ENCODE measurements at regions not wholly inside any gene's neighbourhood (a gene's known extent, or its start where the extent isn't known, plus 50 kb on each side); places are given as distances from the start of the nearest gene placed in this dataset.

DNA sequence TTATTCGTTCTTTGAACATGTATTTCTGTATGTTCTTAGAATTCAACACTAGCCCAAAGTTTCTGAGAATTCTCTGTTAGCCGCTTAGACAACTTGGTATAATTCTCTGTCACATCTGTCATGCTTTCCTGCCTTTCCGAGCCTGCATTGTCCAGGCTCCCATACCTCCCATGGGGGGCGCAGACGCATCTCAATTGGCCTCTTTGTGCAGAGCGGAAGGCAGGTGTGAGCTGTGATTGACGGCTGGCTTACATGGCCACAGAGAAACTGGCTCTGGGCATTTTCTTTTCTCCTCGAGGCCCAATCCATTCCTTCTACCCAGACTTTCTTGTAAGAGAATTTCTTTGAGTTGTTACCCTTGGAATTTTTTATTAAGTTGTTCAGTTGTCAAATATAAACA lies 132.7 kb upstream of the SESN3 start:
- TF ChIP-seq EZH2phosphoT487 (IDR thresholded peaks at IDR 0.05; ENCODE audit: borderline replicate concordance) (no peak), POLR2AphosphoS5 (IDR thresholded peaks at IDR 0.05; ENCODE audit: low read depth, low read length) (no peak), YY1 (IDR thresholded peaks at IDR 0.05; ENCODE audit: extremely low read depth, insufficient replicate concordance, low read depth, low read length) (no peak), POLR2A (IDR thresholded peaks at IDR 0.05; ENCODE audit: borderline replicate concordance, extremely low read depth, insufficient read depth, insufficient read length) (no peak)
- TF ChIP-seq, protein P1, sequence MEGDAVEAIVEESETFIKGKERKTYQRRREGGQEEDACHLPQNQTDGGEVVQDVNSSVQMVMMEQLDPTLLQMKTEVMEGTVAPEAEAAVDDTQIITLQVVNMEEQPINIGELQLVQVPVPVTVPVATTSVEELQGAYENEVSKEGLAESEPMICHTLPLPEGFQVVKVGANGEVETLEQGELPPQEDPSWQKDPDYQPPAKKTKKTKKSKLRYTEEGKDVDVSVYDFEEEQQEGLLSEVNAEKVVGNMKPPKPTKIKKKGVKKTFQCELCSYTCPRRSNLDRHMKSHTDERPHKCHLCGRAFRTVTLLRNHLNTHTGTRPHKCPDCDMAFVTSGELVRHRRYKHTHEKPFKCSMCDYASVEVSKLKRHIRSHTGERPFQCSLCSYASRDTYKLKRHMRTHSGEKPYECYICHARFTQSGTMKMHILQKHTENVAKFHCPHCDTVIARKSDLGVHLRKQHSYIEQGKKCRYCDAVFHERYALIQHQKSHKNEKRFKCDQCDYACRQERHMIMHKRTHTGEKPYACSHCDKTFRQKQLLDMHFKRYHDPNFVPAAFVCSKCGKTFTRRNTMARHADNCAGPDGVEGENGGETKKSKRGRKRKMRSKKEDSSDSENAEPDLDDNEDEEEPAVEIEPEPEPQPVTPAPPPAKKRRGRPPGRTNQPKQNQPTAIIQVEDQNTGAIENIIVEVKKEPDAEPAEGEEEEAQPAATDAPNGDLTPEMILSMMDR (IDR thresholded peaks at IDR 0.05 in 2 of 3, conservative IDR thresholded peaks at IDR 0.05 in 1 of 3; ENCODE audit: borderline replicate concordance in 1 of 3, insufficient read depth in 1 of 3, low read depth in 2 of 3, low read length in 2 of 3): no peak
- TF ChIP-seq, protein P2, sequence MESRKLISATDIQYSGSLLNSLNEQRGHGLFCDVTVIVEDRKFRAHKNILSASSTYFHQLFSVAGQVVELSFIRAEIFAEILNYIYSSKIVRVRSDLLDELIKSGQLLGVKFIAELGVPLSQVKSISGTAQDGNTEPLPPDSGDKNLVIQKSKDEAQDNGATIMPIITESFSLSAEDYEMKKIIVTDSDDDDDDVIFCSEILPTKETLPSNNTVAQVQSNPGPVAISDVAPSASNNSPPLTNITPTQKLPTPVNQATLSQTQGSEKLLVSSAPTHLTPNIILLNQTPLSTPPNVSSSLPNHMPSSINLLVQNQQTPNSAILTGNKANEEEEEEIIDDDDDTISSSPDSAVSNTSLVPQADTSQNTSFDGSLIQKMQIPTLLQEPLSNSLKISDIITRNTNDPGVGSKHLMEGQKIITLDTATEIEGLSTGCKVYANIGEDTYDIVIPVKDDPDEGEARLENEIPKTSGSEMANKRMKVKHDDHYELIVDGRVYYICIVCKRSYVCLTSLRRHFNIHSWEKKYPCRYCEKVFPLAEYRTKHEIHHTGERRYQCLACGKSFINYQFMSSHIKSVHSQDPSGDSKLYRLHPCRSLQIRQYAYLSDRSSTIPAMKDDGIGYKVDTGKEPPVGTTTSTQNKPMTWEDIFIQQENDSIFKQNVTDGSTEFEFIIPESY (IDR thresholded peaks at IDR 0.05; ENCODE audit: extremely low read depth, insufficient replicate concordance, low read length): no peak

Data from HCT116 (cell line).